NCI-H2081 (cell line): ENCODE measurements at regions not wholly inside any gene's neighbourhood (a gene's known extent, or its start where the extent isn't known, plus 50 kb on each side); places are given as distances from the start of the nearest gene placed in this dataset.
A peak's percentile ranks its signal among the peaks of the same experiment; 100 is the strongest.

Experiments
- DNase-seq, 2 experiments: peaks; one replicate each; lab custom pipeline; 2025; lab: John Stamatoyannopoulos, UW

DNA sequence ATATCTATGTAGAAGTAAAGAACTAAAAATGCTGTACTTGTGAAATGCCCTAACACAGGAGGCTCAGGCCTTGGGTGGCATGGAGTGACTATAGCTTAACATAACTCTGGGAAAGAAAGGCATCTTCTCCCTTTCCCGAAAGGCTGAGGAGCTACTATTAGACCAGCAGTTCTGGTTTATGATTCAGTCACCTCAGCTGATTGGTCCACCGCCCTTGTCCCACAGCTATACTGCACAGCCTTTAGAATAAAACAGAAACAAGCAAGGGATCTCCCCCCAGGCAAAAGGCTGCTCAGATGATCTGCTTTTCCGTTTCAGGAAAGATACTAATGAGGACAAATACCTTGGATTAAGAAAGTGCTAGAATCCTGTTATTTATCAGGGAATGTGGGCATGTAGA lies 171.3 kb downstream of the SNCA start:
- DNase-seq: no peak

DNA sequence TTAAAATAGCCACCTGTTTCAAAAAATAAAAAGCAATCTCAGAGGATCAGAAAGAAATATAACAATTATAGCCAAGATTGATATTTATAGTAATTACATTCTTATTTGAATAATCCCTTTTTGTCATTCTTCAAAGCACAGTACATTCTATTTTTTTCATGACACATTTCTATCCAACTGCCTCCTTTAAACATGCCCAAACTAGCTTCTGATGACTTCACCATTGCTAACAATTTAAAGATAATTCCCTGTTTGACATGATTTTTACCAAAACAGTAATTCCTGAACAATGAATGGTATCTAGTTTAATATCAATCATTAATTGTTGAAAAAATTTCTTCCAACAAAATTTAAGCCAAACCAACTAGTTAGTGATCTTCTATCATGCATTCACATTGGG lies 172.4 kb downstream of the SNCA start:
- DNase-seq: no peak

DNA sequence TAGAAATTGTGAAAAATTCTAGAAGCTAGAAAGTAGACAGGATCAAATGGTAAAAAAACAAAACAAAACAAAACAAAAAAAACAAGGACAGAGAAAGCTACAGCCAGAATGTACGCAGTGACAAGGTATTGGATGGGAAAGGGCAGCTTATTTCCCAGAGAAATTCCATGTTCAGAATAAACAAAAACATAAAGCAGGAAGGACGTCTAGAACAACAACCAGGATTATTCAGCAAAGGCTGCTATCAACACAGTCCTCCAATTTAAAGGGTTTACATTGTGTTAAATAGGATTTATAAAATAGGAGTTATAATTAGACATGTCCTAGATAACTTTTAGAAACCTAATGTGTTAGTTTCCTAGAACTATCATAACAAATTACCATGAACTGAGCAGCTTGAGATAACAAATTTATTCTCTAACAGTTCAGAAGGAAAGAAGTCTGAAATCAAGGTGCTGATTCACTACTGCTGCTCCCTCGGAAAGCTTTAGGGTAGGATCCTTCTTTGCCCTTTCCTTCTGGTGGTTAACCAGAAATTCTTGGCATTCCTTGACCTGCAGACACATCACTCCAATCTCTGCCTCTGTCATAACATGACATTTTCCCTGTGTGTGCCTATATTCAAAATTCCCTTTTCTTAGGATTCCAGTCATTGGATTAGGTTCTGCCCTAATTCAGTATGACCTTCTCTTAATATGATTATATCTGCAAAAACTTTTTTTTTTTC lies 175.6 kb downstream of the SNCA start:
- DNase-seq: no peak

DNA sequence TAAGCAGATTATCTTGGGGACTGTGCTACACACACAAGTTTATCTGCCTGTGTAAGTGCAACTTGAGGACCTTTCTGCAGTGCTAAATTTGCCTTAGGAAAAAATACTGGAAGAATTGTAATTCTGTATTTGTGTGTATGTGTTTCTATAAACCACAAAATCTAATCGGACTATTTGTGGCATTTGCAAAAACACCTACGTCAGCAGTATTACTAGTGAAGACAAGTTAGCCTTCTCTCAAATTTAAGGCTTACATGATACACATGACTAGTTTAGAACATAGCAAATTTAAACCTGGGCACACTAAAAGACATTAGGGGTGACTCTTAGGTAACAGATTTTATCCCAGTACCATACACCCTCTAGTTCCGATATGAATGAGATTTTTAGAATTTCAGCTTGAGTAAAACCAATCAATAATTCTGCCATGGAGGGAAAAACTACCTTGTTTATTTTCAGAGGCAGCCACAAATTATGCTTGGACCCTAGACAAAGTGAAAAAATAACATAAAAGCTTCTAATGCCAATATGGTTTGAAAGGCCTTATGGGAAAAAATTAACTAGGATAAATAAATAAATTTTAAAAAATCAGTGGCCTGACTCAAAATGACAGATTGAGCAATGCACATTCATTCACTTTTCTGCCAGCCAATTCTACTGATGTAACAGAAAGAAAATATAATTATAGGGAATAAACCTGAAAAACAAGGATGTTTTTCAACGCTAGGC lies 176.4 kb downstream of the SNCA start:
- no peak for DNase-seq

DNA sequence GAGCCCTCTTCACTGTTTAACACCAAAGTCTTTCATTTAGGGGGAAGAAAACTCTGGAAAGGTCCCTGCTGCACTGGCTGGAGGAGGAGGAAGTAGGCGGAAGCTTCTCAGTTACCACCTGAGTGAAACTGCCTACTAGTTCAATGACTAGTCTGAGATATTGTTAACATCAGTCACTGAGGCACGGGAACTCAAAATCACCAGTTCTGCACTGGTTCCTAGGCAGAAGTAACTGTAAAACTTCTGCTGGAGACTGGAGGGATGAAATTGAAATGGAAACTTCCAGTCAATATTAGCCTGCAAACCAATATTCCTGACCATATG lies 178.3 kb downstream of the SNCA start:
- DNase-seq: no peak

- peak in 1 of 2 experiments; percentile 45 for DNase-seq
Observed at GRCh38 chr4:89657931-89658700, 178.8 kb downstream of the SNCA start.

GRCh38 chr4:89653012-89653411 lies 183.9 kb downstream of the SNCA start:
- DNase-seq: peak in 1 of 2 experiments; percentile 3

GRCh38 chr4:89645482-89645881 lies 191.5 kb downstream of the SNCA start:
- DNase-seq: peak in 1 of 2 experiments; percentile 3

GRCh38 chr4:89641367-89641687 lies 195.6 kb downstream of the SNCA start:
- no peak for DNase-seq

- no peak for DNase-seq
Observed at GRCh38 chr4:89640620-89641366, 196.2 kb downstream of the SNCA start.

DNA sequence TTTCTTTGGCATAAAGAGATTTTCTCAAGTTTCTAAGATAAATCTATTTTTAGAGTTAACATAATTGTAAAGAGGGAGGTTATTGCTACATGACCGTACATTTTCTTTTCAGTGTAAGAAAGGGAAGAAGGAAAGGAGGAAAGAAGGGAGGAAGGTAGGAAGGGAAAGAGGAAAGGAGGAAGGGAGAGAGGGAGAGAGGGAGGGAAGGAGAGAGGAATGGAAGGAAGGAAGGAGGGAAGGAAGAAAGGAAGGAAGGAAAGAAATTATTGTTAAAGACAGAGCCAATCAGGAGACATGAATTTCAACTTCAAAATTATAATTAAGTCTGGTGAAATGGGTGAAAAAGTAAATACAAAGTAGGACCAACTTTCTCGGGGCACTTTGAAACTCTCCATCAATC lies 197.6 kb downstream of the SNCA start:
- DNase-seq: no peak

GRCh38 chr4:89625599-89626293 lies 211.2 kb downstream of the SNCA start:
- no peak for DNase-seq

DNA sequence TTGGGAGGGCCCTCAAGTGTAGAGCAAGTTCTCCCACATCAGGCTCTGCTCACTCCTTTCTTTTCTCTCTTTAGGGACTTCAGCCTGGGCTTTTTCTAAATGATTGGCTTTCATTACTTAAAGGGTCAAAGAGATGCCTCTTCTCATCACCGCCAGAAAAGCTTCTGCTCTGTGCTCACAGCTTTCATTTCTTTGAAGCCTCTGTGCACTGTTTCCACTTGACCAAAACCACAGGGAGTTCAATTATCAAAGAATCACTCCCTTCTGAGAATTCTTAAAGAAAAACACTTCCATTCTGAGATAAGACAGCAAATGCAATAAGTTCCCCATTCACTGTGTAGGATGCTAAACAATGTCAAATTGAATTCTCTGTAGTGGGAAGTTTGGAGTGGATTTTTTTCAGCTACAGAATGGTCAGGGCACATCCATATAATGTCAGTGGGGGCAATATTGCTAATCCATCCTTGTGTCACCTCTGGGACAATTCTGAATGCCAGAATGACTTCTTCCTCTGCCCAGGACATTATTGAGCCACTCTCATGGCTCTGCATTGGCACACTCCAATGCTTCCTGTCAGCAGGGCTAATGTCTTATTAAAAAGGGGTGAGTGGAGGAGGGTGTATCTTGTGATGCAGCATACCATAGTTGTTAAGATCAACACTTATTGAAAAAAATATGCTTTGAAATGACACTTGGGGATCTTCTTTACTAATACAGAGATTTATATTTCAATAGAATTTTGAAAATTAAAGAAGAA lies 217.6 kb downstream of the SNCA start:
- DNase-seq: no peak

- no peak for DNase-seq
Observed at GRCh38 chr4:89618151-89618550, 218.8 kb downstream of the SNCA start.

GRCh38 chr4:89617317-89617716 lies 219.6 kb downstream of the SNCA start:
- no peak for DNase-seq

GRCh38 chr4:89616382-89616781 lies 220.6 kb downstream of the SNCA start:
- no peak for DNase-seq

GRCh38 chr4:89615051-89615450 lies 221.9 kb downstream of the SNCA start:
- DNase-seq: no peak

GRCh38 chr4:89614155-89614554 lies 222.8 kb downstream of the SNCA start:
- DNase-seq: no peak

- no peak for DNase-seq
Observed at GRCh38 chr4:89610236-89610635, 226.7 kb downstream of the SNCA start.

- no peak for DNase-seq
Observed at GRCh38 chr4:89609756-89610155, 227.2 kb downstream of the SNCA start.

DNA sequence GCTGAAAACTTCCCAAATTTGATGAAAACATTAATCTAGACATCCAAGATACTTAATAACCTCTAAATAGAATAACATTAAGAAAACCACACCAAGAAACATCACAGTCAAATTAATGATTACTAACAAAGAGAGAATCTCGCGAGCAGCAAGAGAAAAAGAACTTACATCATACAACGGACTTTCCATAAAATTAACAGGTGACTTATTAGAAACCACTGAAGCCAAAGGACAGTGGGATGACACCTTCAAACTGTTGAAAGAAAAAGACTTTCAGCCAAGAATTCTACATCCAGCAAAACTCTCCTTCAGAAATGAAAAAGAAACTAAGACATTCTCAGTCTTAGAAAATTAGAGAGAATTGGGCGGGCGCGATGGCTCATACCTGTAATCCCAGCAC lies 232.0 kb downstream of the SNCA start:
- no peak for DNase-seq
